GM21717 (cell line): ENCODE measurements at regions not wholly inside any gene's neighbourhood (a gene's known extent, or its start where the extent isn't known, plus 50 kb on each side); places are given as distances from the start of the nearest gene placed in this dataset.

Source experiments
- ATAC-seq: cut with Tn5 transposase; IDR thresholded peaks from one replicate; pipeline ENCODE4 v1.9.1; 2021; ENCODE audit warnings: mild to moderate bottlenecking, moderate library complexity; ENCODE audit not compliant: unreplicated experiment

GRCh38 chr18:25815659-25816058, 274.8 kb downstream of the SS18 start:
- ATAC-seq: no peak

- peak; percentile 90 for ATAC-seq
Measured at GRCh38 chr18:25814841-25815458, 275.5 kb downstream of the SS18 start.

- ATAC-seq: no peak
Measured at GRCh38 chr18:25813110-25813509, 277.3 kb downstream of the SS18 start.

- ATAC-seq: no peak
Measured at GRCh38 chr18:25810736-25811135, 279.7 kb downstream of the SS18 start.

GRCh38 chr18:25805939-25806338, 284.5 kb downstream of the SS18 start:
- no peak for ATAC-seq

GRCh38 chr18:25805323-25805722, 285.1 kb downstream of the SS18 start:
- ATAC-seq: no peak

GRCh38 chr18:25799231-25799630, 291.2 kb downstream of the SS18 start:
- no peak for ATAC-seq

- no peak for ATAC-seq
Measured at GRCh38 chr18:25798046-25798445, 292.4 kb downstream of the SS18 start.

- ATAC-seq: no peak
Measured at GRCh38 chr18:25795213-25795612, 295.2 kb downstream of the SS18 start.

GRCh38 chr18:25787276-25787675, 303.1 kb downstream of the SS18 start:
- no peak for ATAC-seq

- no peak for ATAC-seq
Measured at GRCh38 chr18:25786758-25787157, 303.7 kb downstream of the SS18 start.

GRCh38 chr18:25780105-25780504, 310.3 kb downstream of the SS18 start:
- no peak for ATAC-seq

- no peak for ATAC-seq
Measured at GRCh38 chr18:25771796-25772195, 318.6 kb downstream of the SS18 start.

GRCh38 chr18:25764777-25765176, 325.6 kb downstream of the SS18 start:
- ATAC-seq: no peak

GRCh38 chr18:25759111-25759510, 331.3 kb downstream of the SS18 start:
- no peak for ATAC-seq

GRCh38 chr18:25743646-25744151, 346.7 kb downstream of the SS18 start:
- no peak for ATAC-seq

- ATAC-seq: no peak
Measured at GRCh38 chr18:25739376-25739775, 351.0 kb downstream of the SS18 start.

- no peak for ATAC-seq
Measured at GRCh38 chr18:25737710-25738311, 352.6 kb downstream of the SS18 start.

- ATAC-seq: no peak
Measured at GRCh38 chr18:25736516-25736915, 353.9 kb downstream of the SS18 start.

- ATAC-seq: no peak
Measured at GRCh38 chr18:25735459-25735858, 355.0 kb downstream of the SS18 start.

- no peak for ATAC-seq
Measured at GRCh38 chr18:25734336-25734735, 356.1 kb downstream of the SS18 start.

GRCh38 chr18:25732862-25733261, 357.6 kb downstream of the SS18 start:
- no peak for ATAC-seq

GRCh38 chr18:25729072-25729471, 361.3 kb downstream of the SS18 start:
- no peak for ATAC-seq
